ENCODE measurements at regions not wholly inside any gene's neighbourhood (a gene's known extent, or its start where the extent isn't known, plus 50 kb on each side); places are given as distances from the start of the nearest gene placed in this dataset.
A peak's percentile ranks its signal among the peaks of the same experiment; 100 is the strongest.

DNA sequence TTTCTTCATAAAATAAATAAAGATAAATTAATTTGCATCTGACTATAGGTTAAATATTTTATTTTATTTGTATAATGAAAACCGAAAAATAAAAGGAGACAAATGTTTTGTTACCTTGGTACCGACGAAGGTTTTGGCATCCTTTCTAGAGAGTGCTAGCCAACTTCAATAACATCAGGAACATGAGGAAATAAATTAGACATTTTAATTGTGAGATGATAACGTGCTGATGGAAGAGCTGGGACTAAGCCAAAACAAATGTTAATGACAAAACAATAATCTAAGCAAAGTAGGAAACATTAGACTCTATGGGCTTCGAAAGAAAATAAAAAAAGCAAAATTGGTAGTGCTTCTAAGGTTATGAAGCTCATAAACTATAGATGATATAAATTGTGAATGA lies 201.0 kb downstream of the IRX2 start:
- no peaks in the 10 kb centered on the region for H3K36me3 ChIP-seq (ENCODE audit: control insufficient read depth, insufficient read depth, low read length)
- H3K4me3 ChIP-seq (ENCODE audit: low read depth, low read length) = no peak overlapping the region
- no peak overlapping the region for H3K27ac ChIP-seq (ENCODE audit: low read depth, low read length)
- peaks cover 19% of the 10 kb centered on the region for H3K9me3 ChIP-seq (ENCODE audit: control insufficient read depth, insufficient read depth, low read length)
- no peaks in the 10 kb centered on the region for H3K4me1 ChIP-seq (ENCODE audit: control insufficient read depth, insufficient read depth, low read length)
- no peak overlapping the region for H3K9ac ChIP-seq (ENCODE audit: low read depth, low read length)
- no peaks in the 10 kb centered on the region for H3K27me3 ChIP-seq (ENCODE audit: control insufficient read depth, insufficient read depth, low read length)

DNA sequence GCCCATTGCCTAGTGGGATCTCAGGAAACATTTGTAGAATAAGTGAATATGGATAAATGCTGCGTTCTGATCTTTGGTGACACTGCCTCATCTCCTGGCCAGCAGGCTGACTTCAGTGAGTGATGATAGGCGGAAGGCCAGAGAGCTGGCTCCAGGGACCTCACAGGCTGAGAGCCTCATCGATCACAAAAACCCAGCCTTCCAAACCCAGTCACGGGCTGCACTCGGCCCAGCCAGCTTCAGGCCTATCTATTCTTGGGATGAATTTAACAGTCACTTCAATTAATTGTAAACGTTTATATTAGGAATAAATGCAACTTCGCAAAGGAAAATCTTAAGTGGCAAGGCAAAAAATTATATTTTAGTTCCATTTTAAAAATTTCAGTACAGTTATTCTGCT lies 201.6 kb downstream of the IRX2 start:
- no peak overlapping the region for H3K4me3 ChIP-seq (ENCODE audit: low read depth, low read length)

GRCh38 chr5:2549354-2549753 lies 202.1 kb downstream of the IRX2 start:
- Histone ChIP-seq H3K36me3 (ENCODE audit: control insufficient read depth, insufficient read depth, low read length) (no peaks in the 10 kb centered on the region), H3K27me3 (ENCODE audit: control insufficient read depth, insufficient read depth, low read length) (no peaks in the 10 kb centered on the region), H3K9me3 (ENCODE audit: control insufficient read depth, insufficient read depth, low read length) (peaks cover 12% of the 10 kb centered on the region), H3K9ac (ENCODE audit: low read depth, low read length) (no peak overlapping the region), H3K4me1 (ENCODE audit: control insufficient read depth, insufficient read depth, low read length) (no peaks in the 10 kb centered on the region), H3K4me3 (ENCODE audit: low read depth, low read length) (no peak overlapping the region), H3K27ac (ENCODE audit: low read depth, low read length) (no peak overlapping the region)

More for the DNA sequence above, 201.6 kb downstream of the IRX2 start:
- no peaks in the 10 kb centered on the region for H3K36me3 ChIP-seq (ENCODE audit: control insufficient read depth, insufficient read depth, low read length)
- H3K4me1 ChIP-seq (ENCODE audit: control insufficient read depth, insufficient read depth, low read length) = no peaks in the 10 kb centered on the region
- no peaks in the 10 kb centered on the region for H3K27me3 ChIP-seq (ENCODE audit: control insufficient read depth, insufficient read depth, low read length)
- H3K9ac ChIP-seq (ENCODE audit: low read depth, low read length) = no peak overlapping the region
- peaks cover 17% of the 10 kb centered on the region for H3K9me3 ChIP-seq (ENCODE audit: control insufficient read depth, insufficient read depth, low read length)
- H3K27ac ChIP-seq (ENCODE audit: low read depth, low read length) = no peak overlapping the region

- H3K27ac ChIP-seq (ENCODE audit: low read depth, low read length) = no peak overlapping the region
- H3K27me3 ChIP-seq (ENCODE audit: control insufficient read depth, insufficient read depth, low read length) = no peaks in the 10 kb centered on the region
- H3K9ac ChIP-seq (ENCODE audit: low read depth, low read length) = no peak overlapping the region
- no peaks in the 10 kb centered on the region for H3K9me3 ChIP-seq (ENCODE audit: control insufficient read depth, insufficient read depth, low read length)
- no peaks in the 10 kb centered on the region for H3K36me3 ChIP-seq (ENCODE audit: control insufficient read depth, insufficient read depth, low read length)
- no peak overlapping the region for H3K4me3 ChIP-seq (ENCODE audit: low read depth, low read length)
- H3K4me1 ChIP-seq (ENCODE audit: control insufficient read depth, insufficient read depth, low read length) = no peaks in the 10 kb centered on the region
These were observed 204.5 kb downstream of the IRX2 start for GRCh38 chr5:2546938-2547337.

GRCh38 chr5:2544003-2544402 lies 207.5 kb downstream of the IRX2 start:
- Histone ChIP-seq H3K27ac (ENCODE audit: low read depth, low read length) (no peak overlapping the region), H3K36me3 (ENCODE audit: control insufficient read depth, insufficient read depth, low read length) (no peaks in the 10 kb centered on the region), H3K9me3 (ENCODE audit: control insufficient read depth, insufficient read depth, low read length) (no peaks in the 10 kb centered on the region), H3K9ac (ENCODE audit: low read depth, low read length) (no peak overlapping the region), H3K4me1 (ENCODE audit: control insufficient read depth, insufficient read depth, low read length) (no peaks in the 10 kb centered on the region; the same call in 1 of the 2 replicates), H3K4me3 (ENCODE audit: low read depth, low read length) (no peak overlapping the region), H3K27me3 (ENCODE audit: control insufficient read depth, insufficient read depth, low read length) (no peaks in the 10 kb centered on the region)

- Histone ChIP-seq H3K9ac (ENCODE audit: low read depth, low read length) (no peak overlapping the region), H3K4me1 (ENCODE audit: control insufficient read depth, insufficient read depth, low read length) (peaks cover 7% of the 10 kb centered on the region), H3K27me3 (ENCODE audit: control insufficient read depth, insufficient read depth, low read length) (no peaks in the 10 kb centered on the region), H3K4me3 (ENCODE audit: low read depth, low read length) (no peak overlapping the region), H3K36me3 (ENCODE audit: control insufficient read depth, insufficient read depth, low read length) (no peaks in the 10 kb centered on the region), H3K27ac (ENCODE audit: low read depth, low read length) (no peak overlapping the region), H3K9me3 (ENCODE audit: control insufficient read depth, insufficient read depth, low read length) (no peaks in the 10 kb centered on the region)
These were observed 208.7 kb downstream of the IRX2 start for GRCh38 chr5:2542821-2543220.

GRCh38 chr5:2542026-2542425 lies 209.5 kb downstream of the IRX2 start:
- no peaks in the 10 kb centered on the region for H3K36me3 ChIP-seq (ENCODE audit: control insufficient read depth, insufficient read depth, low read length)
- H3K4me1 ChIP-seq (ENCODE audit: control insufficient read depth, insufficient read depth, low read length) = peaks cover 15% of the 10 kb centered on the region
- no peak overlapping the region for H3K27ac ChIP-seq (ENCODE audit: low read depth, low read length)
- H3K4me3 ChIP-seq (ENCODE audit: low read depth, low read length) = no peak overlapping the region
- no peaks in the 10 kb centered on the region for H3K27me3 ChIP-seq (ENCODE audit: control insufficient read depth, insufficient read depth, low read length)
- no peak overlapping the region for H3K9ac ChIP-seq (ENCODE audit: low read depth, low read length)
- no peaks in the 10 kb centered on the region for H3K9me3 ChIP-seq (ENCODE audit: control insufficient read depth, insufficient read depth, low read length)

DNA sequence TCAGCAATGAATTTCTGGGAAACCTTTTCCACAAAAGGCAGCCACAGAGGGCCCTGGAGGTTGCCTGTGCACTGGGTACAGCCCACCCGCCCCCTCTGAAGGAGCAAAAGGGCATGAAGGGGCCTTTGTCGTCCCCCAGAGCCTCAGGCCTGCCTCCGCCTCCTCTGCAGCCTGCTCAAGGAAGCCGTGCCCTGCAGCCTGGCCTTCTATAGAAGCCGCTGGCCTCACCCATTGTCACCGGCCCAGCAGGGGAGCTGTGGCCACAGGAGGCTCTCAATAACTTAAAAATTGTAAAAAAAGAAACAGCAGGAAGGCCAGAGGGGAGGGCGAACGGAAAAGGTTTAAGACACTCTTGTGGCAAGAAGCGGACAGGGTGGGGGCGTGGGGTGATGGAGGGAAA lies 213.3 kb downstream of the IRX2 start:
- Histone ChIP-seq H3K27me3 (ENCODE audit: control insufficient read depth, insufficient read depth, low read length) (no peaks in the 10 kb centered on the region), H3K9ac (ENCODE audit: low read depth, low read length) (no peak overlapping the region), H3K4me1 (ENCODE audit: control insufficient read depth, insufficient read depth, low read length) (peaks cover 19% of the 10 kb centered on the region), H3K27ac (ENCODE audit: low read depth, low read length) (peak overlapping the region; percentile 55), H3K9me3 (ENCODE audit: control insufficient read depth, insufficient read depth, low read length) (peaks cover 3% of the 10 kb centered on the region; the same call in 1 of the 2 replicates), H3K36me3 (ENCODE audit: control insufficient read depth, insufficient read depth, low read length) (no peaks in the 10 kb centered on the region), H3K4me3 (ENCODE audit: low read depth, low read length) (no peak overlapping the region)

- H3K27ac ChIP-seq (ENCODE audit: low read depth, low read length) = peak overlapping the region; percentile 55
- H3K4me1 ChIP-seq (ENCODE audit: control insufficient read depth, insufficient read depth, low read length) = peaks cover 19% of the 10 kb centered on the region
- H3K36me3 ChIP-seq (ENCODE audit: control insufficient read depth, insufficient read depth, low read length) = no peaks in the 10 kb centered on the region
- H3K9ac ChIP-seq (ENCODE audit: low read depth, low read length) = no peak overlapping the region
- H3K27me3 ChIP-seq (ENCODE audit: control insufficient read depth, insufficient read depth, low read length) = no peaks in the 10 kb centered on the region
- H3K9me3 ChIP-seq (ENCODE audit: control insufficient read depth, insufficient read depth, low read length) = peaks cover 3% of the 10 kb centered on the region; the same call in 1 of the 2 replicates
- H3K4me3 ChIP-seq (ENCODE audit: low read depth, low read length) = no peak overlapping the region
These were observed 213.9 kb downstream of the IRX2 start for GRCh38 chr5:2537378-2538145.

DNA sequence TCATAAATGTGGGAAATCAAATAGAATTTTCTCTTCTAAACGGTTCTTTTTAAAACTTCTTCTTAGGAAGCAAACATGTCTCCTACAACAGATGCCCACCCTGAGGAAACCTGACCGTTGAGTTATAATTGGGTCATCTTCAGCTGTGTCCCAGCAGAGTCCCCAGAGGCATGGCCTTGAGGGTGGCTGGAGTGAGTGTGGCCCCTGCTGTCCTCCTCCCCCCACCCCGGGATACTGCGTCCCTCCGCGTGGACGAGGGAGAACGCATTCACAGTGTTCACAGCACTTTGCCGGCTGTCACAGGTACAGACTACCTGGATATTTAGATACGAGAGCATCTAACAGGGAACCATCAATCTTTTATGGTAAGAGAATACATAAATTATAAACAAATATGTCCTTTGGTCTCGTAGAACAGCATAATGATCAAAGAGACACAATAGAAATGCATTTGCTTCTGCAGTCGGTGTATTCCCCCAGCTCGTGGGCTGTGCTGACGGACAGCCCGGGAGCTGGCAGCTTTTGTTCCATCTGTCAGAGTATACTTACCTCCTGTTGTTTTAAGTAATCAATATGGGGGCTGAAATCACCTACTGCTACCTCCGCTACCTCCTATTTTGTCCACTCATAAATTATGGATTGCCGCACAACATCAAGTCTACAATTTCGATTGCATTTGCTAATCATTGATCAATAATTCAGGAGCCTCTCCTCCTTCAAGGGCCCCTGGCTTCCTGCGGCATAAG lies 214.7 kb downstream of the IRX2 start:
- H3K9me3 ChIP-seq (ENCODE audit: control insufficient read depth, insufficient read depth, low read length) = peaks cover 3% of the 10 kb centered on the region; the same call in 1 of the 2 replicates
- H3K27me3 ChIP-seq (ENCODE audit: control insufficient read depth, insufficient read depth, low read length) = no peaks in the 10 kb centered on the region
- no peak overlapping the region for H3K9ac ChIP-seq (ENCODE audit: low read depth, low read length)

DNA sequence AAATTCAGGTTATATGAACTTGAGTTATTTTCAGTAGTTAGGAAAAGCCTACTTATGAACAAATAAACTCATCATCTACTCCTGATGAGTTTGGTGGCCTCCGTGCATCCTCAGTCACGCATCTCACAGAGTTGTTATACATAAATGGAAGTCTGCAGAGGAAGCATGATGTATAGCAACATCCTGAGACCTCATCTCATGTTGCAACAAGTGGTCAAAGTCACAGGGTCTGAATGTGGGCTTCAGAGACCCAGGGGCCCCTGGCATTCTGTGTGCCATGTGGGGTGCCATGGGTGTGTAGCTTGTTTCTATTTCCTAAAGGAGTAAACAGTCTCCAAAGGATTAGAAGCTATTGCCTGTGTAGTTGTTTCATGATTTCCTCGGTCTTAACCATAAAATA lies 216.5 kb downstream of the IRX2 start:
- no peak overlapping the region for H3K4me3 ChIP-seq (ENCODE audit: low read depth, low read length)
- H3K27me3 ChIP-seq (ENCODE audit: control insufficient read depth, insufficient read depth, low read length) = no peaks in the 10 kb centered on the region
- H3K36me3 ChIP-seq (ENCODE audit: control insufficient read depth, insufficient read depth, low read length) = no peaks in the 10 kb centered on the region
- no peak overlapping the region for H3K27ac ChIP-seq (ENCODE audit: low read depth, low read length)
- H3K4me1 ChIP-seq (ENCODE audit: control insufficient read depth, insufficient read depth, low read length) = peaks cover 19% of the 10 kb centered on the region
- peaks cover 3% of the 10 kb centered on the region; the same call in 1 of the 2 replicates for H3K9me3 ChIP-seq (ENCODE audit: control insufficient read depth, insufficient read depth, low read length)
- no peak overlapping the region for H3K9ac ChIP-seq (ENCODE audit: low read depth, low read length)

More for the DNA sequence above, 214.7 kb downstream of the IRX2 start:
- no peak overlapping the region for H3K27ac ChIP-seq (ENCODE audit: low read depth, low read length)
- no peak overlapping the region for H3K4me3 ChIP-seq (ENCODE audit: low read depth, low read length)
- H3K36me3 ChIP-seq (ENCODE audit: control insufficient read depth, insufficient read depth, low read length) = no peaks in the 10 kb centered on the region
- peaks cover 19% of the 10 kb centered on the region for H3K4me1 ChIP-seq (ENCODE audit: control insufficient read depth, insufficient read depth, low read length)
